ENCODE measurements at regions not wholly inside any gene's neighbourhood (a gene's known extent, or its start where the extent isn't known, plus 50 kb on each side); places are given as distances from the start of the nearest gene placed in this dataset.
"Not testable (repeated sequence)": the region's sequence is repeated elsewhere in the genome, so short reads cannot be mapped to it uniquely, and the experiment has no call there.

DNA sequence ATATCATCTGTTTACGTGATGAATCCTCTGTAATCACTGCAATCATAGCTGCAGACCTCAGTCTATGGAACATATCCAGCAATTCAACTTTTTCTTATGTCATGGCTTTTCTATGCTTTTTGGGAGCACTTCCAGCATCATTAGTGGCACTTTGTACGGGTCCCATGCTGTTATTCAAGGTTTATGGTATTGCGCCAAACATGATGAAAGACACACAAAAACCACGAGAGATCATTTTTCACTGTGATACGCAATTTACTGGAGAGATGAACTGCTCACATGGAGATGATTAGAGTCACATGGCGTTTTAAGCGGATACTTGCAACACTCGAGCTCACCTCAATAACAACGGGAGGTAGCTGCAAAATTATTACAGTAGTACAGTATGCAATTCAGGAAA, 2101.7 kb upstream of the PCDH20 start:
- no peak for DNase-seq (ENCODE audit: low read depth)

DNA sequence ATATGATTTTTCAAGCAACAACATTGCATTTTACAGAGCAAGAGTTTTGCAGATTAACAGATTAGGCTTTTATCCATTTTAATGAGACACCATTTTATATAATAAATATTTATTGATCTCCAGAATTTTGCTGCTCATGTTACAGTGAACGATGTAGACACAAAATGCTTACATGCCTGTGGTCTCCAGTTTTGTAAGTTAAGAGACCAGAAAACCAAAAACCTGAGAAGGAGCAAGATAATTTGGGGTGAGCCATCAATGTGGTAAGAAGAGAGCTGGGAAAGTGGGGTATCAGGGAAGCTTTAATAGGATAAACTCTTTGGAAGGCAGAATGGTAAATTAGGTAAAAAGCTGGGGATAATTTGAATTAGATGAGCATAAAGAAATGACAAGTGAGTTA, 2100.5 kb upstream of the PCDH20 start:
- no peak for DNase-seq (ENCODE audit: low read depth)

DNA sequence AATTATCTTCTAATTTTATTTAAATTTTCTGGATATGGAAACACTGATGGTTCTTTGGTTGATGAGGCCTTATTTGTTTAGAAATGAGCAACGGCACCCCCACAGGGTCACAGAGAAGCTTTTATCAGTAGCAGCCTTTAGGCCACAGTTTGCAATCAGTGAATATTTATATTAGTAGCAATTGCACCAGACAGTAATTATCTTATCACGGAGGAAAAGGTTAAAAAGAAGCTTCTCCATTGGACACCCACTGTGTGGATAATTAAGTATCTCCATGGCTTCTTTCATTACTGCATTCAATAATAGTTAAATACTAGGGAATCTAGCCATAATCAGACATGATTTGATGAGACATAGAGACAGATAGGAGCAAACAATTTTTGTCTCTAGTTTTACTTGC, 2099.2 kb upstream of the PCDH20 start:
- DNase-seq (ENCODE audit: low read depth): no peak

DNA sequence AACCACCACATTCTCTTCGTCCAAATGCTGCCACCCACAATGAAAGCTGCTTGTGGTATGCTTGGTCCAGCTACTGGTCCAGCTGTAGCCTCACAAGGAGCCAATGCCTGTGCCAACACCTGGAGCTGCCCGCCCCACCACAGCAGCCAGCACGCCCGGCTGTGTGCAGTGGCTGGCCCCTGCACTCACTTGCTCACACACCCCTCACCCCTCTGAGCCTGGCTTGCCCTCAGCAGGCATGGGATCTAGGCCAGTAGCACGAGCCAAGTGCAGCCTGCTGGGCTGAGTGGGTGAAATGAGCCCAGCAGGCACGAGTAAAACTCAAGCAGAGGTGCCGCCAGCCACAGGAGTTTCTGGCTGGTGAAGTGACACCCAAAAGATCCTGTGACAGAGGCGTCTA, 2096.4 kb upstream of the PCDH20 start:
- DNase-seq (ENCODE audit: low read depth): no peak

DNA sequence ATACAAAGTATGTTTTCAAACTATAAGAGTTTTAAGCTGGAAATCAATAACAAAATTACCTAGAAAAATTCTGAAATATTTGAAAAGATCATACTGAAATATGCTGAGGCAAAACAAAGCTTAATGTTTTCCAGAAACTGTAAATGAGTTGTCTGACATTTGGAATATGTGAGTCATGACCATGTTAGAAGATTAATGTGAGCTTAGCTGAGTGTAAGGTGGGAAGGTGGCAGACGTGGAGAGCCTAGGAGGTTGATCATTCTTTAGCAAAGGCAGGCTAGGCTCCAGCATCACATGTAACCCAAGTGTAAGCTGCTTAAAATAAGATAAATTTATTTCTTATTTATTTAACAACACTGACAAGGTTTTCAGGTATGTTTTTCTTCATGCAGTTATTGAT, 2086.1 kb upstream of the PCDH20 start:
- DNase-seq (ENCODE audit: low read depth): no peak

DNA sequence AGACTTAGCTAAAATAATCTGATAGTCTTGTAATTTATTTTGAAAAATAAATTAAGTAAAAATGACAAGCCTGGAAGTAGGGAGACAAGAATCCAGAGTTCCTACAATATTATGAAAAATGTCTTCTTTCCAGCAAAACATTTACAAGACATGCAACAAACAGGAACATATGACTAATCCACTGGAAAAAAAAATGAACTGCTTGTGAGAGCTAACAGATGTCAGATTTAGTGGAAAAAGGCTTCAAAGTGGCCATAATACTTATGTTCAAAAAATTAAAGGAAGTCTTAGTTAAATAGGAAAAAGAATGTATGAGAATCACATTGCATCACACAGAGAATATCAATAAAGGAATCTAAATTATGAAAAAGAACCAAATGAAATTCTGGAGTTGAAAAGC, 2082.0 kb upstream of the PCDH20 start:
- DNase-seq (ENCODE audit: low read depth): no peak

DNA sequence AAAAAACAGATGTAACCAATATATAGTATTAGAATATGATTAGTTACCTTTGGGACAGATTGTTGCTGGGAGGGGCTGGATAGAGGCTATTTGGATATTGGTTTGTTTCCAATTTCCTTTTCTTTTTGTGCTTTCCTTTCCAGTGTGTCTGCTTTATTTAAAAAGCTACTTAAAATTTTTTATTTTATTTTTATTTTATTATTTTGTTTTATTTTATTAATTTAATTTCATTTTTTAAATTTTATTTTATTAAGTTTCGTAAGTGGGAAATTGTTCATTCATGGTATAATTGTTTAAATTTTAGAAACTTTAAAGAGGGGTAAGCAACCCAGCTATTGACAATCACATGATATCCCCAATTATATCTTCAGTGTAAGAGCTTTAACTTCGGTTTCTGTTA, 2077.0 kb upstream of the PCDH20 start:
- DNase-seq (ENCODE audit: low read depth): no peak

DNA sequence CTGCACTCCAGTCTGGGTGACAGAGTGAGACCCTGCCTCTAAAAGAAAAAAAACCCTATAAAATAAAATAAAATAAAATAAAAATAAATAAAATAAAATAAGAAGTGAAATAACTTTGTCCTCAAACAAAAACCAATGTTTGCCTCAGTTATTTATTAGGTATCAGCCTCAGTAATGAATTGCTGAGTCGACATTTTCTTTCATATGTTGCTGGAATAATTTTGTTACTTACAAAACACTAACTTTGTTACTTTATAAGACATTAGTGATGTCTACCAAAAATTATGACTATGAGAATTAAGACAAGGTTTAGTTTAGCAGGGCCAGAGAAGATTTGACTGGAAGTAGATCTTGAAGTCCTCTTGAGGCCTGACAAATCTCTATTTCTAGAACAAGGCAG, 2074.5 kb upstream of the PCDH20 start:
- no peak for DNase-seq (ENCODE audit: low read depth)

DNA sequence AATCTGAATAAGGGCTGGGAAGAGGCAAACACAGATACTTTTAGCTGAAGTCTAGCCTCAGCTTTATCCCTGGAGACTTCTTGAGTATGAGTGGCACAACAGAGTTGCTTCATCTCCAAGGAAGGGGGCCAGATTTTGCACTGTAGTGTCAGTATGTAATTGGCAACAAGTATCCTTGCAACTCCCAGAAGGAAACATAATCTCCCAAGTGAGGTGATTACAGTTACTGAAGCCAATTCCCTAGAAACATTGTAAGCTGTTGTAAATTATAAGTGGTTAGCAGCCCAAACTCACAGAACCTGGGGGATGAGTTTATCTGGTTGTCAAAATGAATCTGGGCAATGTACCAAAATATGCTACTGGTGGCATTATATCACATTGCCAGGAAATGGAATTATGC, 2065.7 kb upstream of the PCDH20 start:
- DNase-seq (ENCODE audit: low read depth): no peak

DNA sequence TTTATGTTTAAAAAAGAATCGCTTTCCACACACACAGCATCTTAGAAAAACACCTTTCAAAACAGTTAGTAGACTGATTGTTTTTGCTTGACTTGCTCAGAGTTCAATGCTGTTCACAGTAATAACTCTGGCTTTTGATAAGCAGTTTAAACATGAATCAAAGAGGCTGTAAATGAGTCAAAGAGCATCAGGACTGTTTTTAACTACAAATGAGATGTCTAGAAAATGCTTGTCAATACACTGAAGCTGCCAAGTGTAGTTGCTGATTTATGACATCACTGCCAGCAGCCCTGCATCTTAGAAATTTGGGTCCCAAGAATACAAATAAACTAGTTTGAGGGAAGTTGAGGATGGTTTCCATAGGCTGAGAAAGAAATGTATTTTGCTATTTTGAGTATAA, 2057.1 kb upstream of the PCDH20 start:
- no peak for DNase-seq (ENCODE audit: low read depth)

DNA sequence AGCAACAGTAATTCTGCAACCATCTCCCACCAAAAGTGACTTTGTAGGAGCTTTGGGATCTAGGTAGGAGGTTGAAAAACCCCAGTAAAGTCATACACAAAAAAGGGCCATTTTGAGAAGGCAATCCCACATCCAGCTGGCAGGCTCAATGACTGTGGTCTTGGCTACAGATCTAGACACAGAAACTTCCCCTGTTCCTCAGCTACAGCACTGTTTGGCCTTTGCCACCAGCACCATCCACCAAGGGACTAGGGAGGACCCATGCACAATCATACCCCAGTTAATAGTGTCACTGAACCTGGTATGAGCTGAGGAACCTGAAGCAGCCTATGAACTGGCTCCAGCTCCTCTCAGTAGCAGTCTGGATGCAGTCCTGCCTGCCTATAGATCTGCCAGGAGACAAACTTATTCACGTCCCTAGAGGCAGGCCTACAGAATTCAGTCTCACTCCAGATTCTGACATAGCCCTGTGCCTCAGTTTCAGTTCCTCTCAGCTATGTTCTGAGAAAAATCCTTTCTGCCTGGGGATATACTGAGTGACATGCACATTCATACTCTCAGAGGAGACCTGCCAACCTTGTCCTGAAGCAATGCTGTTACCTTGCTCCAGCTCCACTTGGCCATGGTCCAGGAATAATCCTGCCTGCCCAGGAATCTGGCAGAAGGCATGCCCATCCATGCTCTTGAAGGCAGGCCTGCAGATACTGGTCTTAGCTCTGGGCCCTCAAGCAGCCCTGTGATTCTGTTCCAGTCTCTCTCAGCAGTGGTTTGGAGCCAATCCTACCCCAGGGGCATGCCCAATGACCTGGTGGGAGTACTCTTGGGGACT, 2048.3 kb upstream of the PCDH20 start:
- DNase-seq (ENCODE audit: low read depth): no peak

DNA sequence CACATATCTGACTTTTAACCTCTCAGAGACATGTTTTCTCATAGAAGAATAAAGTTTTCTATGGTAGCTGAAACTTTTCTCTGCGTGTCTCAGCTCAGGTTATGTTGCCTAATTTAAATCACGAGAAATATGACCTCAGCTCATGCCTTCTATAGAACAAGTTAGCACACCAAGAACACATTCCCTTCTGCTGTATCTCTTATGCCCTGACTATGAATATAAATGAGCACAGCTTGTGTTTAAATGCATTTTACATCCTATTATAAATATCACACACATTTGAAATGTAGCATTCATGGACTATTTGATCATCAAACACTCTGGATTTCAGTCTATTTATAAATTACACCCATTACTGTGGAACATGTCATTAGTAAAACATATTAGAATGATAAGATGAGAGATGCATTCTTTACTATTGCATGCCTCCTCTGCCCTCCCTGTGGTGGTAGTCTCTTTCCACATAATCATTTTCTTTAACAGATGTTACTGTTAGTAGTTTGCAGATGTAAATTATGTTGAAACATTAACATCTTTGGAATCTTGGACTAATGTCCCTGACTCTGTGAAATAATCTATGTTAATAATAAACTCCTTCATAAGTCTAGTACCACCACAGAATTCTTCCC, 2044.9 kb upstream of the PCDH20 start:
- DNase-seq (ENCODE audit: low read depth): no peak

DNA sequence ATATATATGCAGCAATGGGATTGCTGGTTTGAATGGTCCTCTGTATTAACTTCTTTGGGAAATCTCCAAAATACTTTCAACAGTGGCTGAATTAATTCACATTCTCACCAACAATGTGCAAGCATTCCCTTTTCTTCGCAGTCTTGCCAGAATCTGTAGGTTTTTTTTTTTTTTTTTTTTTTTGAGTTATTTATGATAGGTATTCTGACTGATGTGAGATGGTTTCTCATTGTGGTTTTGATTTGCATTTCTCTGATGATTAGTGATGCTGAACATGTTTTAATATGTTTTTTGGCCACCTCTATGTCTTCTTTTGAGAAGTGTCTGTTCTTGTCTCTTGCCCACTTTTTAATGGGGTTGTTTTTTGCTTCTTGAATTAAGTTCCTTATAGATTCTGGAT, 2041.5 kb upstream of the PCDH20 start:
- DNase-seq (ENCODE audit: low read depth): no peak

DNA sequence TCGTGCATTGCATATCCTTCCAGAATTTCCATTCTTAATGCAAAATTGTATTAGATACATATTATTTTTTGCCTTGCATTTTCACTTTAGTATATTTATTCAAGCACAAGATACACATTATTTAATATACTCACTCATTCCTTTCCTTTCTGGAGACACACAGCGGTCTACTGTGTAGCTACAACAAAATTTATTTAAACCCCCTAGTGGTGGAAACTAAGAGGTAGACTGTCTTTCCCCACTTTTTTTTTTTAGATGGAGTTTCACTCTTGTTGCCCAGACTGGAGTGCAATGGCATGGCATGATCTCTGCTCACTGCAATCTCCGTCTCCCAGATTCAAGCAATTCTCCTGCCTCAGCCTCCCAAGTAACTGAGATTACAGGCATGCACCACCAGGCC, 2040.3 kb upstream of the PCDH20 start:
- DNase-seq (ENCODE audit: low read depth): no peak

DNA sequence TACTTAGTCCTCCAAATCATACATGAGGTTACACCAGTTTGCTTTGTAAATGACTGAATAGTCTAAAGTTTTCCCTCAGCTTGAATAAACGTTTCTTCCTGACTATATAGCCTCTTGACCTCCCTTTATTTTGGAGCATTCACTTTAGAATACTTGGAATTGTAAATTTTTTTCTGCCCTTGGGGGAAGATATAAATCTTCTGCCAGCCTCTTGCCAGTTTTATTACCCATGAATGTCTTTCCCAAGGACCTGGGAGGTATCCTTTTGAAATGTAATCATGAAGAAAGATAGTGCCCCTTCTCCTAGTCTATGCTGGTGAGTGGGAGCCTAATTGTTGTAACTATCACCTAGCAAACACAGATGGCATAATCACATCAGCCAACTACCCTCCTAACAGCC, 2033.9 kb upstream of the PCDH20 start:
- DNase-seq (ENCODE audit: low read depth): no peak

DNA sequence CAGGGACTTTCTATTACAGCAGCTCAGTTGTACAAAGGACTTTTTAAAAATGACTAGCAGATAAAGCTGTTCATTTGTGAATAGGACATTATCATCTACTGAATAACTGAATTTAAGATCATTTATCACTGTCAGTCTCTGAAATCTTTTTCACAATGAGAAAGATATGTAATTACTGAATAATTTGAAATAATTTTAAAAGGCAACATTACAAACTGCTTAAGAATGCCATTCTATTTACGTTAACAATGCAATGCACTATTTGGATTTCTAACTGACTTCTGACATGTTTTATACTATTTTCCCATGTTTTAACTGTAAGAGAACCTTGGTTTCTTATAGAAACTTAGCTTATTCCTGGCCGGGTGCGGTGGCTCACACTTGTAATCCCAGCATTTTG, 2033.0 kb upstream of the PCDH20 start:
- no peak for DNase-seq (ENCODE audit: low read depth)

DNA sequence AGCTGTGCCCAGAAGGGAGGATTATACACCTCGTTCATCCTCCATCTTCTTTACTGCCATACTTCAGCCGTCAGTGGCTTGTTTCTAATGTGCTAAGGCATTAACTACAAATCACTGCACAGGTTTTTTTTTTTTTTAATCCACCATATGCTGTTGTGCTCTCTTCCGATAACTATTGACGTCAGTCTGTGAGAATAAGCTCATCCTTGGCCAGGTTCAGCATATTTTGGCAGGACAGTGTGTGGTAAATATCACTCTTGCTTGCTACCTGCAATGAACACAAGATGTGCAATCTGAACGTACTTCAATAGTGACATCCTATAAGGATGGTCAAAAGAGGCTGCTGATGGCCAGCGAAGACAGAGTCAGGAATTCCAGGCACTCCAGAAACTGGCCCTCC, 2030.7 kb upstream of the PCDH20 start:
- no peak for DNase-seq (ENCODE audit: low read depth)

DNA sequence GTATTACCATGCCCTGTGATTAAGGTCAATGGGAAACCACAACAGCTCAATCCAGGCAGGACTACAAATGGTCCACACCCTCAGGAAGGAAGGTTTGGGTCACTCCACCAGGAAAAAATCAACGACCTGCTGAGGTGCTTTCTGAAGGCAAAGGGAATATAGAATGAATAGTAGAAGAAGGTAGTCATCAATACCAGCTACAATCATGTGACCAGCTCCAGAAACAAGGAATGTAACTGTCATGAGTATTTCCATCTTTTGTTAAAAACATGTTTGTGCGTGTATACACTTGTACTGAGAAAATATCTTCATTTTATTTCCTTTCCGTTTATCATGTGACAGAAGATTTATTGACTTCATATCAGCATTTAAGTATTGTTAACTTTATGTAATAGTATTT, 2028.6 kb upstream of the PCDH20 start:
- DNase-seq (ENCODE audit: low read depth): not testable (repeated sequence)

DNA sequence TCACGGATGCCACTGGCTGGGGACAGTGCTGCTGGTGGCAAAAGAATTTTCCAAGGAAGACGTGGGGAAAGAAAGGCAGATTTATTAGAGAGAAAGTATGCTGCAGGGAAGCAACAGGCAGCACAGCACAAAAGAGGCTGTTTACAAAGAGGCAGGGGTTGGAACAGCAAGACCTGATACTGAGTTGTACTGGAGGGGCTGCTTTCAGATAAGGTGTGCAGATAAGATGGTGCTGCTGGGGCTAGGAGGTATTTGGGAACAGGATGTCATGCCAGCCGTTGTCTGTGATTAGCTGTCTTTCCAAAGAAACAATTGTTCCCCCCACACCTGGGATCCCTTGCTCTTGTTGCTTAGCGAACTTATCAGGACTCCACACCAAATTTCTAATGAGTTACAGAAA, 2023.3 kb upstream of the PCDH20 start:
- DNase-seq (ENCODE audit: low read depth): no peak

DNA sequence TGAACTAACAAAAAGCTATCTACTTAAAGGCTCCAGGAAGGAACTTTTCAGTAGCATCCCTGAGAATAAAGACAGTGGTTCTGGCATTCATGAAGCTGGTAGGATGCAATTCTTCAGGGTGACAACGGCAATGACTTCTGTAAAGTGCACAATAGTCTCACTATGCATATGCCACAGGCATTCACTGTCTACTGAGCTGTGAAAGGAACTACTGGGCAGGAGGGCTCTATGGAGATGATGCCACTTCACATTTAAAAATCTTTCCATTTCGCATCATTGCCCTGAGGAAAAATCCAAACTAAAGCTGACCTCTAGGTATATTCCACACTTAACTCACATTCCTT, 2020.6 kb upstream of the PCDH20 start:
- no peak for DNase-seq (ENCODE audit: low read depth)

DNA sequence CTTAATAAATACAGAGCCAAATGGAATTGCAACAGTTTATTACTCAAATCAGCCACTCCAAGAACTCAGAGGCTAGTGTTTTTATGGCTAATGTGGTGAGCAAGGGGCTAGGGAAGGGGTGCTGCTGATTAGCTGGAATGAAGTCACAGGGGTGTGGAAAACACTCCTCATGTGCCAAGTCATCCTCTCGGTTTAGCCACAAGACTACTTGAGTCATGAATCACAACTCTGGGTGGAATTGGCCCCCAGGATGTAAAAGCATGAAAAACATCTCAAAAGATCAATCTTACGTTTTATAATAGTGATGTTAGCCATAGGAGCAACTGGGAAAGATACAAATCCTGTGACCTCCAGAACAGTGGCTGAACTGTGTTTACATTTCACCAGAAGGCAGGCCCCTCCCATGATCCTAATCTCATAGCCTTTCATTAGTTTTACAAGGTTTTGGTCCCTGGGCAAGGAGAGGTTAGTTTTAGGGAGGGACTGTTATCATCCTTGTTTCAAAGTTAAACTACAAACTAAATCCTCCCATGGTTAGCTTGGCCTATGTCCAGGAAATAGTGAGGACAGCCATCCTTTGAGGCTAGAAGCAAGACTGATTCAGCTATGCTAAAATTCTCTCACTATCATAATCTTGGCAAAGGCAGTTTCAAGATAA, 2020.1 kb upstream of the PCDH20 start:
- DNase-seq (ENCODE audit: low read depth): no peak

DNA sequence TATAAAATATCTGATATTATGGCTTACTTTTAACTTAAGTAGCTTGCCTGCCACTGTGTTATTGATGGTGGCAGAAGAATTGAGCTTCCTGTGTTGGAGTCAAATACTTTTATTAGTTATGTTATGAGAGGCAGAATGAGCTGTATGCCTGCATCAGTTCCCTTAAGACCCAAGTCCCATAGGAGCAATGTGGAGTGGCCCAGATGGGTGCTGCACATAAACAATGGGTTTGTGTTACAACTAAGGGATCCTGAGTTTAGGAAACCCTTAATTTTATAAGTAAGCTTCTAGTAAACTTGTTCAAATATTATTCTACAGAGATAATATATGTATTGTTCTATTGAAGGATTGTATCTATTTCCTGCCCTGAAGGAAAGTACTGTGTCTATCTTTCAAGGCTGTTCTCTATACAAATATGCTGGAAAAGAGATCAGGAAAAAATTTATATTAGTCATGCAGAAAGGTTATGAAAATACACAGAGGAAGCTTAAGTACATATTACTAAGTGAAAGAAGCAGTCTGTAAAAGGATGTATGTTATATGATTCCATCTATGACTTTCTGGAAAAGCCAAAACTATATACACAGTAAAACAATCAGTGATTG, 2018.0 kb upstream of the PCDH20 start:
- DNase-seq (ENCODE audit: low read depth): no peak

DNA sequence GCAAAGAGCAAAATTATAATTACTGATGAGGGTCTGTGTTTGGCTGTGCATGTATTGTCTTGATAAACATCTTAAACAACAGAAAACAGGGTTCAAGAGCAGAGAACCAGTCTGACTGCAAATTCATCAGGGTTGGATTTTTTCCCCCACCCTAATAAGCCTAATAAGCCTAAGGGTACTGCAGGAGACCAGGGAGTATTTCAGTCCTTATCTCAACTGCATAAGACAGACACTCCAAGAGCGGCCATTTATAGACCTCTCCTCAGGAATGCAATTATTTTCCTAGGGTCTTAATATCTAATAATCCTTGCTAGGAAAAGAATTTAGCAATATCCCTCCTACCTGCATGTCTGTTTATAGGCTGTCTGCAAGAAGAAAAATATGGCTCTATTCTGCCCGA, 2011.5 kb upstream of the PCDH20 start:
- DNase-seq (ENCODE audit: low read depth): no peak

All from CMK (cell line).